Endothelial cell of umbilical vein (primary cell): ENCODE measurements at regions not wholly inside any gene's neighbourhood (a gene's known extent, or its start where the extent isn't known, plus 50 kb on each side); places are given as distances from the start of the nearest gene placed in this dataset.

Experiments used
- BruUV-seq: library from RNA; stranded (reverse); fragments of 400-500 nt; replicated peaks from 2 replicates; lab custom pipeline; 2021; lab: Mats Ljungman, UMichigan
- CTCF ChIA-PET: fragments of 300-600, 350-600 bp; sonication (Branson Sonifier 250); formaldehyde crosslinking; loops from one replicate; lab custom pipeline; 2021; ENCODE audit warnings: antibody characterized with exemption, inconsistent platforms; lab: Charles Lee
- POLR2A ChIA-PET: fragments of 300-600, 350-600 bp; sonication (Branson Sonifier 250); formaldehyde crosslinking; loops from one replicate; lab custom pipeline; 2021; ENCODE audit warnings: antibody characterized with exemption, inconsistent platforms; lab: Charles Lee
- DNase-seq: peaks from one replicate; pipeline ENCODE4 v3.0.0-alpha.2; 2011; ENCODE audit warnings: low read depth, low spot score
- FAIRE-seq: peaks from 2 replicates; lab custom pipeline; 2011; peaks lifted over from hg19 to GRCh38; lab: Jason Lieb, UNC
- H2AFZ ChIP-seq: 2 replicates; pipeline ENCODE4 v1.6.0; 2012; ENCODE audit warnings: low read depth, low read length, control low read depth, inconsistent platforms
- H3K27ac ChIP-seq: 2 replicates; pipeline ENCODE4 v1.5.1; 2011; ENCODE audit warnings: low read depth, mild to moderate bottlenecking, control low read depth, low read length, moderate library complexity; ENCODE audit not compliant: insufficient read depth
- H3K27me3 ChIP-seq, 2 experiments: 2 replicates each; pipeline versions ENCODE4 v1.6.0 to v1.6.1; 2011; ENCODE audit warnings: low read length in 2 of 2, mixed read lengths in 1 of 2; ENCODE audit not compliant: control insufficient read depth in 2 of 2, insufficient read depth in 2 of 2
- H3K36me3 ChIP-seq, 2 experiments: 2 replicates in 1 of 2; 3 replicates in 1 of 2; pipeline ENCODE4 v1.5.1; 2011; ENCODE audit warnings: low read length in 2 of 2, mild to moderate bottlenecking in 1 of 2, moderate library complexity in 1 of 2; ENCODE audit not compliant: control insufficient read depth in 2 of 2, insufficient read depth in 2 of 2; ENCODE audit errors: extremely low read depth in 1 of 2
- H3K4me1 ChIP-seq: 3 replicates; pipeline ENCODE4 v1.5.1; 2011; ENCODE audit warnings: mild to moderate bottlenecking, low read length; ENCODE audit not compliant: control insufficient read depth, insufficient read depth; ENCODE audit errors: extremely low read depth
- H3K4me2 ChIP-seq: 2 replicates; pipeline ENCODE4 v1.6.1; 2011; ENCODE audit warnings: low read length, control low read depth, mixed read lengths; ENCODE audit not compliant: insufficient read depth
- H3K4me3 ChIP-seq, 3 experiments: fragments of 200-600 bp in 1 of 3; sonication (generic), shearing (Covaris generic) in 1 of 3; replicated peaks in 1 of 3; 2 replicates each; pipeline ENCODE4 v1.5.1; 2011 to 2016; ENCODE audit warnings: control low read depth in 3 of 3, low read length in 3 of 3, mild to moderate bottlenecking in 2 of 3, inconsistent platforms in 1 of 3, low read depth in 1 of 3, moderate library complexity in 1 of 3; ENCODE audit not compliant: insufficient read depth in 1 of 3
- H3K79me2 ChIP-seq: 2 replicates; pipeline ENCODE4 v1.6.0; 2012; ENCODE audit warnings: low read length, inconsistent platforms; ENCODE audit not compliant: control insufficient read depth, insufficient read depth
- H3K9ac ChIP-seq: replicated peaks from 2 replicates; pipeline ENCODE3; 2011; ENCODE audit warnings: low read length, control low read depth; ENCODE audit not compliant: insufficient read depth; ENCODE audit errors: extremely low read depth
- H3K9me1 ChIP-seq: replicated peaks from 3 replicates; pipeline ENCODE4 v1.6.0; 2011; ENCODE audit warnings: mild to moderate bottlenecking, low read length; ENCODE audit not compliant: control insufficient read depth, insufficient read depth; ENCODE audit errors: extremely low read depth
- H3K9me3 ChIP-seq: replicated peaks from 2 replicates; pipeline ENCODE4 v1.5.1; 2012; ENCODE audit warnings: low read length, inconsistent platforms; ENCODE audit not compliant: control insufficient read depth, insufficient read depth
- H4K20me1 ChIP-seq: replicated peaks from 2 replicates; pipeline ENCODE3; 2011; ENCODE audit warnings: mild to moderate bottlenecking, low read length; ENCODE audit not compliant: control insufficient read depth, insufficient read depth; ENCODE audit errors: extremely low read depth
- CTCF ChIP-seq, 2 donors: IDR thresholded peaks; 1 replicate in 1 of 2; 2 replicates in 1 of 2; pipeline ENCODE4 v1.5.1; 2011; ENCODE audit warnings: low read length in 2 of 2, mild to moderate bottlenecking in 2 of 2, moderate library complexity in 2 of 2, control low read depth in 1 of 2, inconsistent platforms in 1 of 2, low read depth in 1 of 2; ENCODE audit not compliant: insufficient read depth in 1 of 2; ENCODE audit errors: extremely low read depth in 1 of 2
- EZH2 ChIP-seq: IDR thresholded peaks from 2 replicates; pipeline ENCODE4 v1.6.1; 2012; ENCODE audit warnings: borderline replicate concordance, low read depth, mild to moderate bottlenecking, moderate library complexity, low read length, inconsistent platforms; ENCODE audit not compliant: severe bottlenecking
- FOS ChIP-seq: IDR thresholded peaks from 2 replicates; pipeline ENCODE4 v1.6.1; 2011; ENCODE audit warnings: mild to moderate bottlenecking, low read length, moderate library complexity, borderline replicate concordance; ENCODE audit not compliant: insufficient read depth
- GATA2 ChIP-seq: IDR thresholded peaks from 2 replicates; pipeline ENCODE4 v1.7.0; 2011; ENCODE audit warnings: low read depth, mild to moderate bottlenecking, moderate library complexity, mixed read lengths, low read length; ENCODE audit not compliant: insufficient read length, insufficient read depth
- JUN ChIP-seq: IDR thresholded peaks from 2 replicates; pipeline ENCODE4 v1.6.1; 2011; ENCODE audit warnings: borderline replicate concordance, low read depth; ENCODE audit not compliant: insufficient read length, insufficient read depth
- MAX ChIP-seq: IDR thresholded peaks from 2 replicates; pipeline ENCODE4 v1.6.1; 2011; ENCODE audit not compliant: insufficient read depth, insufficient read length
- MYC ChIP-seq: IDR thresholded peaks from one replicate; pipeline ENCODE4 v1.6.1; 2011; ENCODE audit warnings: mild to moderate bottlenecking, low read depth, low read length
- POLR2A ChIP-seq: IDR thresholded peaks from 2 replicates; pipeline ENCODE4 v1.6.1; 2012; ENCODE audit warnings: low read depth, mild to moderate bottlenecking, control low read depth, low read length
- POLR2AphosphoS5 ChIP-seq: IDR thresholded peaks from 2 replicates; pipeline ENCODE4 v1.6.1; 2012; ENCODE audit warnings: low read depth, mild to moderate bottlenecking, control low read depth, low read length, moderate library complexity; ENCODE audit not compliant: insufficient read depth
- dilution Hi-C: fragments of 300-500 bp; cut with MboI; formaldehyde crosslinking; loops from one replicate; pipeline ENCODE4 v1.15.0; 2019; ENCODE audit warnings: low sequenced_read_pairs; ENCODE audit not compliant: extremely low pct_ligation_motif_present
- intact Hi-C: fragments of 100-400 bp; cut with micrococcal nuclease; formaldehyde crosslinking; loops from one replicate; pipeline ENCODE4 v1.10.0; 2022

- CTCF ChIA-PET: interaction anchor here (0.8 kb wide), 1 partner anchor 1006 kb away, joined by 3 read pairs; the partner anchor contains the start of gene RSPO3
- H3K4me1 ChIP-seq: no peaks in the 10 kb centered on the region
- H3K4me3 ChIP-seq: no peak overlapping the region
- H3K9ac ChIP-seq: no peak overlapping the region
- no peaks in the 10 kb centered on the region for H3K9me1 ChIP-seq
- FAIRE-seq: no peak
- no peaks in the 10 kb centered on the region for H3K36me3 ChIP-seq
- no peaks in the 10 kb centered on the region for H3K9me3 ChIP-seq
- H4K20me1 ChIP-seq: no peaks in the 10 kb centered on the region
- no peaks in the 10 kb centered on the region for H3K27me3 ChIP-seq
- H3K27ac ChIP-seq: no peak overlapping the region
- POLR2A ChIA-PET: no interaction called here
- TF ChIP-seq MAX (no peak), GATA2 (no peak), POLR2A (no peak), CTCF (IDR thresholded peaks at IDR 0.05; ENCODE audit: extremely low read depth in 1 of 2, insufficient read depth in 1 of 2, low read depth in 1 of 2, low read length in 2 of 2) (no peak), EZH2 (no peak)
- H3K4me2 ChIP-seq: no peak overlapping the region
- no peaks in the 10 kb centered on the region for H3K79me2 ChIP-seq
- no peak overlapping the region for H2AFZ ChIP-seq
- no peak for DNase-seq
- dilution Hi-C loops (no loop called here), intact Hi-C loops (no loop called here)
- no TSS peak for BruUV-seq
Observed at GRCh38 chr6:126112171-126112632, 125.9 kb downstream of the TRMT11 start.

GRCh38 chr6:126113261-126113660 is 126.9 kb downstream of the TRMT11 start:
- dilution Hi-C loops (no loop called here), intact Hi-C loops (no loop called here)
- H2AFZ ChIP-seq: no peak overlapping the region
- no peak overlapping the region for H3K4me3 ChIP-seq
- ChIA-PET POLR2A (no interaction called here), CTCF (no interaction called here)
- H3K4me2 ChIP-seq: no peak overlapping the region
- H3K27ac ChIP-seq: no peak overlapping the region
- no TSS peak for BruUV-seq
- FAIRE-seq (no peak), DNase-seq (no peak)
- no peaks in the 10 kb centered on the region for H3K9me1 ChIP-seq
- no peaks in the 10 kb centered on the region for H3K36me3 ChIP-seq
- H3K9me3 ChIP-seq: no peaks in the 10 kb centered on the region
- no peak for TF ChIP-seq CTCF (IDR thresholded peaks at IDR 0.05; ENCODE audit: extremely low read depth in 1 of 2, insufficient read depth in 1 of 2, low read depth in 1 of 2, low read length in 2 of 2)
- no peak for TF ChIP-seq MYC
- TF ChIP-seq EZH2: no peak
- no peak for TF ChIP-seq GATA2
- no peak for TF ChIP-seq JUN
- no peak for TF ChIP-seq POLR2AphosphoS5
- no peak for TF ChIP-seq FOS
- TF ChIP-seq POLR2A: no peak
- TF ChIP-seq MAX: no peak
- H3K9ac ChIP-seq: no peak overlapping the region
- no peaks in the 10 kb centered on the region for H3K27me3 ChIP-seq
- no peaks in the 10 kb centered on the region for H3K4me1 ChIP-seq
- H4K20me1 ChIP-seq: no peaks in the 10 kb centered on the region
- H3K79me2 ChIP-seq: no peaks in the 10 kb centered on the region
